ENCODE measurements at regions not wholly inside any gene's neighbourhood (a gene's known extent, or its start where the extent isn't known, plus 50 kb on each side); places are given as distances from the start of the nearest gene placed in this dataset.

DNA sequence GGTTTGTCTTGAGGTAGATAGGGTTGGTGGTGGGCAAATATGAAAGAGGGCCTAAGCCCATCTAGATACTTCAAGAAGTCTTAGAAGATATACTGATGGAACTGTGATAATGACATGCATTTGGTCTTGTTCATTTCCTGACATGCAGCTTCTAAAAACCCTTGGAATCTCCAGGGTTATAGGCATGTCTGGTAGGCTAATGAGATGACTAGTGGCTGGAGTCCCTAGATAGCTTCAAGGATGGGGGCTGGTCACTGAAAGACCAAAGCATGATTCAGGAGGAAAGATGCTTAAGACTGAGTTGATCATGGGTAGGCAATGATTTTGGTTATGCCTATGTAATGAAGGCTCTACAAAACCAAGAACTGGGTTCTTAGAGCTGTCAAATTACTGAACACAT is 217.9 kb upstream of the MOCS1 start:
- no peak for DNase-seq (ENCODE audit: extremely low spot score in 2 of 2)
- Histone ChIP-seq H3K36me3 (no peaks in the 10 kb centered on the region), H3K27ac (no peak overlapping the region), H3K9me3 (no peaks in the 10 kb centered on the region), H3K27me3 (no peaks in the 10 kb centered on the region), H3K4me1 (no peaks in the 10 kb centered on the region), H3K4me3 (no peak overlapping the region)
- intact Hi-C loops (cut with DNase I) = no loop called here
- TF ChIP-seq, protein P1, sequence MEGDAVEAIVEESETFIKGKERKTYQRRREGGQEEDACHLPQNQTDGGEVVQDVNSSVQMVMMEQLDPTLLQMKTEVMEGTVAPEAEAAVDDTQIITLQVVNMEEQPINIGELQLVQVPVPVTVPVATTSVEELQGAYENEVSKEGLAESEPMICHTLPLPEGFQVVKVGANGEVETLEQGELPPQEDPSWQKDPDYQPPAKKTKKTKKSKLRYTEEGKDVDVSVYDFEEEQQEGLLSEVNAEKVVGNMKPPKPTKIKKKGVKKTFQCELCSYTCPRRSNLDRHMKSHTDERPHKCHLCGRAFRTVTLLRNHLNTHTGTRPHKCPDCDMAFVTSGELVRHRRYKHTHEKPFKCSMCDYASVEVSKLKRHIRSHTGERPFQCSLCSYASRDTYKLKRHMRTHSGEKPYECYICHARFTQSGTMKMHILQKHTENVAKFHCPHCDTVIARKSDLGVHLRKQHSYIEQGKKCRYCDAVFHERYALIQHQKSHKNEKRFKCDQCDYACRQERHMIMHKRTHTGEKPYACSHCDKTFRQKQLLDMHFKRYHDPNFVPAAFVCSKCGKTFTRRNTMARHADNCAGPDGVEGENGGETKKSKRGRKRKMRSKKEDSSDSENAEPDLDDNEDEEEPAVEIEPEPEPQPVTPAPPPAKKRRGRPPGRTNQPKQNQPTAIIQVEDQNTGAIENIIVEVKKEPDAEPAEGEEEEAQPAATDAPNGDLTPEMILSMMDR (IDR thresholded peaks at IDR 0.05) = no peak
- TF ChIP-seq POLR2AphosphoS5 (IDR thresholded peaks at IDR 0.05; ENCODE audit: insufficient read depth in 1 of 2, low read depth in 1 of 2) (no peak), POLR2A (IDR thresholded peaks at IDR 0.05) (no peak)

DNA sequence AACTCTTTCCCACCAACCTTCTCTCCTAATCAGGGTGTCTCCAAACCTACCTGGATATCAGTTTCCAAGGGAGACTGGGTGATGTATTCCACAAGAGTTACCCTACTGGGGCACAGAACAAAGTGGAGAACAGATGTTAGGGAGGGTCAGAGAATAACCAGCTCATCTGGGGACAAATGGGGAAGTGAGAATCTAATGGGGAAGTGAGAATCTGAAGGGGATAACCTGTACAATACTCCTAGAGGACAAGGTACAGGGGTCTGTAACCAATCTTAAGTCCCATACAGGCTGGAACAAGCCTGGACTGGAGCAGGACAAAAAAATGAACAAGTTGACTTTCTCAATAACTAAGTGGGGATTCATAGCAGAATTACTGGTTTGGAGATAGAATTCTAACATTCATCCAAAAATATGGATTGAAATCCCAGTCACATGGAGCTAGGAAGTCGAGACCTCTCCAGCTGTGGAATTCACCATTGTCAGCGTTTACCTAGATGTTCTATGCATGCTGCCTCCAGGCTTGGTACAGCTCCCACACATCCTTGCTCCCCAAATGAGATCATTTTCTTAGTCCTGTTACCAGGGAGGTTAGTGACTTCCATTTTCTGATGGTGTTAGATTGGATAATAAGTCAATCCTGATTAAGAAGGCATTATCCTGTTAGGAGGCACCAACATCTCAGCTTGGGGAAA is 214.8 kb upstream of the MOCS1 start:
- H3K4me3 ChIP-seq = no peak overlapping the region
- no peak for DNase-seq (ENCODE audit: extremely low spot score in 2 of 2)
- TF ChIP-seq POLR2A (IDR thresholded peaks at IDR 0.05) = no peak
- no peak for TF ChIP-seq POLR2AphosphoS5 (IDR thresholded peaks at IDR 0.05; ENCODE audit: insufficient read depth in 1 of 2, low read depth in 1 of 2)
- TF ChIP-seq, protein P1 (IDR thresholded peaks at IDR 0.05) = no peak
- H3K9me3 ChIP-seq = no peaks in the 10 kb centered on the region
- no peaks in the 10 kb centered on the region for H3K4me1 ChIP-seq
- H3K36me3 ChIP-seq = no peaks in the 10 kb centered on the region
- intact Hi-C loops (cut with DNase I) = no loop called here
- no peak overlapping the region for H3K27ac ChIP-seq
- no peaks in the 10 kb centered on the region for H3K27me3 ChIP-seq

DNA sequence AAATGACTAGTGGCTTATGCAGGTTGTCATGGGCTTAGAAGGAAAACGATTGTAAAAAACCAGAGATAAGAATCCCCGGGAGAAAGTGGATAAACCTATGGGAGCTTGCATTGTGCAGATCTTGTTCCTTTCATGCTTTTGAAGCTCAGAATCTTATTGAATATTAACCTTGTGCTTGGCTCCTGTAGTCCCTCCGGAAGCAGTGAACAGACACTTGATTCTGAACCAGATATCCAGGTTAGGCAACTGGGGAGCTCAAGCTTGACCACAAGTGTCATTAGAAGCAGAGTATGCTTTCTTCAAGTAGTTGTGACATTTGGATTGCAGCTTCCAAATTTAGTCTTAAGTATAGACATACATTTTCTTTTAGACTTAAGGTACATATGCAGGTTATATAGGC is 212.6 kb upstream of the MOCS1 start:
- Histone ChIP-seq H3K4me1 (no peaks in the 10 kb centered on the region), H3K4me3 (no peak overlapping the region), H3K27me3 (no peaks in the 10 kb centered on the region), H3K36me3 (no peaks in the 10 kb centered on the region), H3K27ac (no peak overlapping the region), H3K9me3 (no peaks in the 10 kb centered on the region)
- TF ChIP-seq POLR2A (IDR thresholded peaks at IDR 0.05) = no peak
- TF ChIP-seq POLR2AphosphoS5 (IDR thresholded peaks at IDR 0.05; ENCODE audit: insufficient read depth in 1 of 2, low read depth in 1 of 2) = no peak
- no peak for DNase-seq (ENCODE audit: extremely low spot score in 2 of 2)
- intact Hi-C loops (cut with DNase I) = no loop called here

DNA sequence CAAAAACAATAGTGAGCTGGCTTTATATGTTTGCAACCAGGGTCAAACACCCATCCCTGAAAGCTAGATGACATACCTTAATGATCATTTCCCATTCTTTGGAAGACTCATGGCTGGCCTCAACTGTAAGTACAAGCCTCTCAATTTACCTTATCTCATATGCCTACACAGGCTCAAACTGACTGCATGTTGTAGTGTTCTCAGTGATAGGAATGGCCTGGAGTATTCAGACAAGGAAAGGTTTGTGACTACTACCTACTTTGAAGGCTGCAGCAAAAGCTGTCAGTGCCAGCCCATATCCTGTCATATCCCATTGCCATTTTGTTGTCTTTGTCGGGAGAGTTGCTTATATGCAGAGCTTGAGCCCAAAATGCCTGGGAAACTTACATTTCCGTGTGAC is 205.2 kb upstream of the MOCS1 start:
- no peak for DNase-seq (ENCODE audit: extremely low spot score in 2 of 2)

DNA sequence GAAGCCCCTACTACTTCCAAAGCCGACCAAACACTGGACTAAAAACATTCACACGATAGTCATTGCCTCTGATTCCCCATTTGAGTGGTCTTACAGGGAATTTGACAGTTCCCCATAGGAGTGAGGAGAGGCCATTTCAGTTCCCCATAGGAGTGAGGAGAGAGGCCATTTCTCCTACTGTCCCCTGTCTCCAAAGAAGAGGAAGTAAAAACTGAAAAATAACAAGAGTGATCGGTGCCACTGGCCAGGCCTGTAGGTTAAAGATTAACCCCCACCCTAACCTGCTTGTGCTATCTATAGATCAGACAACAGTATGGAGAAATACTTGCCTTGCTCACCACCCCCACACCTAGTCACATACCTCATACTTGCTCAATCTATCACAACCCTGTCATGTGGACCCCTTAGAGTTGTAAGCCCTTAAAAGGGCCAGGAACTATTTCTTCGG is 204.0 kb upstream of the MOCS1 start:
- intact Hi-C loops (cut with DNase I) = no loop called here
- no peaks in the 10 kb centered on the region for H3K9me3 ChIP-seq
- H3K4me3 ChIP-seq = no peak overlapping the region
- TF ChIP-seq, protein P1 (IDR thresholded peaks at IDR 0.05) = no peak
- no peak for TF ChIP-seq POLR2A (IDR thresholded peaks at IDR 0.05)
- no peak for TF ChIP-seq POLR2AphosphoS5 (IDR thresholded peaks at IDR 0.05; ENCODE audit: insufficient read depth in 1 of 2, low read depth in 1 of 2)
- no peak for DNase-seq (ENCODE audit: extremely low spot score in 2 of 2)
- no peaks in the 10 kb centered on the region for H3K36me3 ChIP-seq
- H3K27me3 ChIP-seq = no peaks in the 10 kb centered on the region
- H3K27ac ChIP-seq = no peak overlapping the region
- no peaks in the 10 kb centered on the region for H3K4me1 ChIP-seq

More for the DNA sequence above, 205.2 kb upstream of the MOCS1 start:
- TF ChIP-seq POLR2AphosphoS5 (IDR thresholded peaks at IDR 0.05; ENCODE audit: insufficient read depth in 1 of 2, low read depth in 1 of 2) (no peak), POLR2A (IDR thresholded peaks at IDR 0.05) (no peak)
- TF ChIP-seq, protein P1 (IDR thresholded peaks at IDR 0.05) = no peak
- H3K36me3 ChIP-seq = no peaks in the 10 kb centered on the region
- no peak overlapping the region for H3K4me3 ChIP-seq
- H3K27ac ChIP-seq = no peak overlapping the region
- intact Hi-C loops (cut with DNase I) = no loop called here
- no peaks in the 10 kb centered on the region for H3K27me3 ChIP-seq
- H3K4me1 ChIP-seq = no peaks in the 10 kb centered on the region
- H3K9me3 ChIP-seq = no peaks in the 10 kb centered on the region
